ENCODE measurements at regions not wholly inside any gene's neighbourhood (a gene's known extent, or its start where the extent isn't known, plus 50 kb on each side); places are given as distances from the start of the nearest gene placed in this dataset.

DNA sequence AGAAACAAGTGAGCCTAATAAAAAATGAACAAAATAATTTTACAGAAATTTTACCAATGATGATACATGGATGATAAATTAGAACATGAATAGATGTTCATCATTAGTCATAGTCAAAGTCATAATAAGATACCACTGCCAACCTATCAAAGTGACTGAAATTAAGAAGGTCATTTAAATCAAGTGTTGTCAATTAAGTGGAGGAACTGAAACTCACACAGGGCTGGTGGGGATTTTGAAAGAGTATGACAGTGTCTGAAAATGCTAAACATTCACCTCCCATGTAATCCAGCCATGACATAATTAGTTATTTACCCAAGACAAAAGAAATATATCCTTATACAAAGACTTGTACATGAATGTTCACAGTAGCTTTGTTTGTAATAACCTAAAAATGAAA is 57.1 kb upstream of the DYNC1I1 start:
- Histone ChIP-seq H3K4me1 (ENCODE audit: control insufficient read depth in 1 of 2, insufficient read depth in 2 of 2, low read length in 2 of 2) (no peaks in the 10 kb centered on the region), H4K20me1 (ENCODE audit: insufficient read depth, low read length) (no peaks in the 10 kb centered on the region), H3K9ac (ENCODE audit: insufficient read depth, low read length, poor library complexity, severe bottlenecking) (no peak overlapping the region), H3K36me3 (replicated peaks in 1 of 2; ENCODE audit: control insufficient read depth in 1 of 2, insufficient read depth in 2 of 2, low read length in 2 of 2) (no peaks in the 10 kb centered on the region), H3K27ac (ENCODE audit: low read depth in 1 of 2, low read length in 2 of 2) (no peak overlapping the region), H3K79me2 (ENCODE audit: insufficient read depth, low read length) (no peaks in the 10 kb centered on the region), H2AFZ (ENCODE audit: insufficient read depth, low read depth, low read length, poor library complexity, severe bottlenecking) (no peak overlapping the region), H3K9me3 (replicated peaks in 1 of 2; ENCODE audit: control insufficient read depth in 1 of 2, insufficient read depth in 1 of 2, low read length in 2 of 2) (no peaks in the 10 kb centered on the region), H3K4me2 (replicated peaks; ENCODE audit: extremely low read depth, low read length, poor library complexity, severe bottlenecking) (no peak overlapping the region), H3K4me3 (replicated peaks in 1 of 3; ENCODE audit: low read depth in 2 of 3, low read length in 3 of 3) (no peak overlapping the region), H3K27me3 (ENCODE audit: control insufficient read depth in 2 of 2, insufficient read depth in 2 of 2, low read length in 2 of 2) (no peaks in the 10 kb centered on the region)
- Mint-ChIP-seq H3K4me1 (peaks cover 3% of the 10 kb centered on the region), H3K36me3 (no peaks in the 10 kb centered on the region), H3K27me3 (ENCODE audit: low read depth in 3 of 3) (peaks cover 1 to 6% (median 3%) of the 10 kb centered on the region in 3 donors), H3K4me3 (no peak overlapping the region), H3K27ac (no peak overlapping the region), H3K9me3 (peaks cover 0 to 4% (median 2%) of the 10 kb centered on the region in 7 donors)
- intact Hi-C loops (cut with micrococcal nuclease) = no loop called here
- DNase-seq = peak in 2 of 3 donors; percentile 12 to 50
- no peak for TF ChIP-seq CTCF (IDR thresholded peaks at IDR 0.05)

- H3K4me3 Mint-ChIP-seq = no peak overlapping the region
- H3K9me3 Mint-ChIP-seq = peaks cover 2 to 11% (median 7%) of the 10 kb centered on the region in 7 donors
- H3K27me3 ChIP-seq (ENCODE audit: control insufficient read depth in 2 of 2, insufficient read depth in 2 of 2, low read length in 2 of 2) = no peaks in the 10 kb centered on the region
- H3K9me3 ChIP-seq (replicated peaks in 1 of 2; ENCODE audit: control insufficient read depth in 1 of 2, insufficient read depth in 1 of 2, low read length in 2 of 2) = peaks cover 6% of the 10 kb centered on the region in 2 donors
- H2AFZ ChIP-seq (ENCODE audit: insufficient read depth, low read depth, low read length, poor library complexity, severe bottlenecking) = no peak overlapping the region
- H3K27me3 Mint-ChIP-seq (ENCODE audit: low read depth in 3 of 3) = peaks cover 0 to 6% (median 2%) of the 10 kb centered on the region in 3 donors
- H3K36me3 Mint-ChIP-seq = no peaks in the 10 kb centered on the region
- no peak overlapping the region for H3K4me3 ChIP-seq (replicated peaks in 1 of 3; ENCODE audit: low read depth in 2 of 3, low read length in 3 of 3)
- H3K27ac Mint-ChIP-seq = no peak overlapping the region
- no peaks in the 10 kb centered on the region for H4K20me1 ChIP-seq (ENCODE audit: insufficient read depth, low read length)
- intact Hi-C loops (cut with micrococcal nuclease) = no loop called here
- no peaks in the 10 kb centered on the region for H3K36me3 ChIP-seq (replicated peaks in 1 of 2; ENCODE audit: control insufficient read depth in 1 of 2, insufficient read depth in 2 of 2, low read length in 2 of 2)
- H3K79me2 ChIP-seq (ENCODE audit: insufficient read depth, low read length) = no peaks in the 10 kb centered on the region
- no peaks in the 10 kb centered on the region for H3K4me1 ChIP-seq (ENCODE audit: control insufficient read depth in 1 of 2, insufficient read depth in 2 of 2, low read length in 2 of 2)
- H3K4me2 ChIP-seq (replicated peaks; ENCODE audit: extremely low read depth, low read length, poor library complexity, severe bottlenecking) = no peak overlapping the region
- no peak overlapping the region for H3K9ac ChIP-seq (ENCODE audit: insufficient read depth, low read length, poor library complexity, severe bottlenecking)
- H3K27ac ChIP-seq (ENCODE audit: low read depth in 1 of 2, low read length in 2 of 2) = no peak overlapping the region
- TF ChIP-seq CTCF (IDR thresholded peaks at IDR 0.05) = no peak
- DNase-seq = no peak
- H3K4me1 Mint-ChIP-seq = peaks cover 3% of the 10 kb centered on the region
Observed at GRCh38 chr7:95710711-95711110, 61.6 kb upstream of the DYNC1I1 start.

All from CD14-positive monocyte (primary cell).